Kidney glomerular epithelial cell (primary cell): ENCODE measurements at regions not wholly inside any gene's neighbourhood (a gene's known extent, or its start where the extent isn't known, plus 50 kb on each side); places are given as distances from the start of the nearest gene placed in this dataset.
A peak's percentile ranks its signal among the peaks of the same experiment; 100 is the strongest.

Experiments used
- DNase-seq: peaks from one replicate; lab custom pipeline; 2025; lab: John Stamatoyannopoulos, UW

- no peak for DNase-seq
Observed at GRCh38 chr6:149150301-149150700, 167.2 kb upstream of the TAB2 start.

GRCh38 chr6:149150801-149151398 is 166.6 kb upstream of the TAB2 start:
- no peak for DNase-seq

GRCh38 chr6:149152521-149152920 is 165.0 kb upstream of the TAB2 start:
- no peak for DNase-seq

- DNase-seq: no peak
Observed at GRCh38 chr6:149153100-149153499, 164.4 kb upstream of the TAB2 start.

GRCh38 chr6:149153693-149154092 is 163.8 kb upstream of the TAB2 start:
- DNase-seq: no peak

- no peak for DNase-seq
Observed at GRCh38 chr6:149154261-149154821, 163.2 kb upstream of the TAB2 start.

- DNase-seq: no peak
Observed at GRCh38 chr6:149157126-149157525, 160.4 kb upstream of the TAB2 start.

- DNase-seq: no peak
Observed at GRCh38 chr6:149158076-149158475, 159.4 kb upstream of the TAB2 start.

- no peak for DNase-seq
Observed at GRCh38 chr6:149160943-149161342, 156.6 kb upstream of the TAB2 start.

GRCh38 chr6:149162924-149163323 is 154.6 kb upstream of the TAB2 start:
- DNase-seq: no peak

GRCh38 chr6:149164199-149164750 is 153.2 kb upstream of the TAB2 start:
- no peak for DNase-seq

- peak; percentile 4 for DNase-seq
Observed at GRCh38 chr6:149166336-149166735, 151.2 kb upstream of the TAB2 start.

GRCh38 chr6:149166747-149167146 is 150.8 kb upstream of the TAB2 start:
- no peak for DNase-seq

GRCh38 chr6:149168968-149169367 is 148.5 kb upstream of the TAB2 start:
- no peak for DNase-seq

- DNase-seq: no peak
Observed at GRCh38 chr6:149169761-149170511, 147.6 kb upstream of the TAB2 start.

- DNase-seq: no peak
Observed at GRCh38 chr6:149170564-149171452, 146.7 kb upstream of the TAB2 start.

- no peak for DNase-seq
Observed at GRCh38 chr6:149173222-149173621, 144.3 kb upstream of the TAB2 start.

- DNase-seq: no peak
Observed at GRCh38 chr6:149174962-149175361, 142.6 kb upstream of the TAB2 start.

- no peak for DNase-seq
Observed at GRCh38 chr6:149176971-149177667, 140.4 kb upstream of the TAB2 start.

- no peak for DNase-seq
Observed at GRCh38 chr6:149179431-149179830, 138.1 kb upstream of the TAB2 start.

- DNase-seq: no peak
Observed at GRCh38 chr6:149181304-149181703, 136.2 kb upstream of the TAB2 start.

GRCh38 chr6:149182262-149182661 is 135.2 kb upstream of the TAB2 start:
- no peak for DNase-seq
